ENCODE measurements at regions not wholly inside any gene's neighbourhood (a gene's known extent, or its start where the extent isn't known, plus 50 kb on each side); places are given as distances from the start of the nearest gene placed in this dataset.
A peak's percentile ranks its signal among the peaks of the same experiment; 100 is the strongest.

DNA sequence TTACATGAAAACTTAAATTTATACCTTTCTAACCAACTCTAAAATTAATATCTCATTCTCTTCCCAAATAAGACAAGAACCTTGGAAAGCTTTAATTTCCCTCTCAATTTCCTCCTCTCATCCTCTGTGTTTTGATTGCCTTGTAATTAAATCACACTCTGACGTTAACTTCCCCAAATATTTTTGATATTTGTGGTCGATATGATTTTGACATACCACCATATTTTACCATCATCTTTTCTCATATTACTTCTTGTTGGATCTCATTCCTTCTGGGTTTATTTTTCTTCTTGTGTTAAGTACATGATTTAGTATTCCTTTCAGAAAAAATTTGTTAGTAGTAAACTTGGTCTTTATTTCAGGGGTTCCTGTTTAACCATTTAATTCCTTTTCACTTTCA is 69.6 kb downstream of the RDH14 start:
- peaks cover 0 to 3% (median 0%) of the 10 kb centered on the region in 4 donors for H3K27me3 ChIP-seq
- DNase-seq: no peak
- 50 to 51% methylated on average over 2 of the region's 2 CpGs for WGBS, 2 donors
- H3K4me3 ChIP-seq: no peak overlapping the region
- no peaks in the 10 kb centered on the region for H3K9me3 ChIP-seq
- no peak overlapping the region for H3K27ac ChIP-seq
- H3K4me1 ChIP-seq: no peaks in the 10 kb centered on the region
- intact Hi-C loops (cut with DNase I): no loop called here
- TF ChIP-seq POLR2A (IDR thresholded peaks at IDR 0.05): no peak
- TF ChIP-seq, protein P1, sequence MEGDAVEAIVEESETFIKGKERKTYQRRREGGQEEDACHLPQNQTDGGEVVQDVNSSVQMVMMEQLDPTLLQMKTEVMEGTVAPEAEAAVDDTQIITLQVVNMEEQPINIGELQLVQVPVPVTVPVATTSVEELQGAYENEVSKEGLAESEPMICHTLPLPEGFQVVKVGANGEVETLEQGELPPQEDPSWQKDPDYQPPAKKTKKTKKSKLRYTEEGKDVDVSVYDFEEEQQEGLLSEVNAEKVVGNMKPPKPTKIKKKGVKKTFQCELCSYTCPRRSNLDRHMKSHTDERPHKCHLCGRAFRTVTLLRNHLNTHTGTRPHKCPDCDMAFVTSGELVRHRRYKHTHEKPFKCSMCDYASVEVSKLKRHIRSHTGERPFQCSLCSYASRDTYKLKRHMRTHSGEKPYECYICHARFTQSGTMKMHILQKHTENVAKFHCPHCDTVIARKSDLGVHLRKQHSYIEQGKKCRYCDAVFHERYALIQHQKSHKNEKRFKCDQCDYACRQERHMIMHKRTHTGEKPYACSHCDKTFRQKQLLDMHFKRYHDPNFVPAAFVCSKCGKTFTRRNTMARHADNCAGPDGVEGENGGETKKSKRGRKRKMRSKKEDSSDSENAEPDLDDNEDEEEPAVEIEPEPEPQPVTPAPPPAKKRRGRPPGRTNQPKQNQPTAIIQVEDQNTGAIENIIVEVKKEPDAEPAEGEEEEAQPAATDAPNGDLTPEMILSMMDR (IDR thresholded peaks at IDR 0.05): no peak
- no peaks in the 10 kb centered on the region for H3K36me3 ChIP-seq

DNA sequence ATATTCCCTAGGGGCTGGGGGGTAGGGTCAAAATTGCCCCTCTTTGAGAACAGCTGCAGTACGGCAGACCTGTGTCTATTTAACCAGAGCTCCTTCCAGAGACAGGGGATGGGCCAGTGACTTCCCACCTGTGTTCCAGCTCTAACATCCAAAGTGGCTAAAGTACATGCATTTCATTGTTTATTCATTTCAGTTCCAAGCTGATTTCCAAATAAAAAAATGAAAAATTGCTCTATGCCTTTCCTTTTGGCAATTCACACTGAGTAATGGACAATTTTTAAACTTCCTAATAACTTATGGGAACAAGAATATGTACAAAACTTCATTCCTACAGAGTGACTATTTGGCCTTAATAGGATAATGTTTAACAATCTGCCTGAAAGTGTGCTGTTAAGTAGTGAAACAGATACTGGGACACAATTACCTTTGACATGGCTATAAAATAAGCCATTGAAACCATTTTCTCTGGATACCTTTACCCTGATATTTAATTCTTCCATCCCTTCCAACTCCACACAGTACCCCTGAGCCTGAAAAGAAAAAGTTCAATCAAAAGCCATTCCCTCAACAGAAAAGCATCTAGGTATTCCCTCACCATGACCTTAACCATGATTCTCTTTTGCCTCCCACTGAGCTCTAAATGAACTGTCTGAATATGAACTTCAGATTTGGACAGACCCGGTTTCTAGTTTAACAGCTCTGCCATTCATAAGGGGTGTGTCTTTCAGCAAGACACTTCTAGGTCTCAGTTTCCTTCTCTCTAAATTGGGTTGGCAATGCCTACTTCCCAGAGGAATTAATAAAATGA is 73.1 kb downstream of the RDH14 start:
- 57 to 71% methylated on average over 2 of the region's 2 CpGs for WGBS, 2 donors
- H3K27me3 ChIP-seq: no peaks in the 10 kb centered on the region
- no peaks in the 10 kb centered on the region for H3K4me1 ChIP-seq
- no peaks in the 10 kb centered on the region for H3K9me3 ChIP-seq
- H3K4me3 ChIP-seq: no peak overlapping the region
- no peak for DNase-seq
- no peaks in the 10 kb centered on the region for H3K36me3 ChIP-seq
- H3K27ac ChIP-seq: no peak overlapping the region
- TF ChIP-seq, protein P1 (IDR thresholded peaks at IDR 0.05): no peak
- TF ChIP-seq POLR2A (IDR thresholded peaks at IDR 0.05): no peak
- intact Hi-C loops (cut with DNase I): no loop called here

DNA sequence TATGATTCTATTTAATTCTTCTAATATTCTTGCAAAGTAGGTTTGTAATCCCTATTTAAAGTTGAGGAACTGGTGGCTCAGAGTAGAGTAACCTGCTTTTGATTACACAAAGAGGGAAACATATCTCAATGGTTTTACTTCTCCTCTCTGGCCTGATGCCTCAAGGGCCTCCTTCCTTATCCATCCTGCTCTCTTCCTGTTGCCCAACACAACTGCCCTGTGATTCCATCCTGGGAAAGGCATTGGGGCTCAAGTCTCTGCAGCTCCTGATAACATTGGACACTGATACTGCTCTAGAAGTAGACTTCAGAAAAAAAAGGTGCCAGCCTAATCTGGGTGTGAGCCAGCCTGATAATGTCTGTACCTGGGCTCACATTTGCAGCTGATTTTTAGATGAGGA is 75.8 kb downstream of the RDH14 start:
- DNase-seq: no peak
- intact Hi-C loops (cut with DNase I): no loop called here
- TF ChIP-seq, protein P1 (IDR thresholded peaks at IDR 0.05): no peak
- no peak for TF ChIP-seq POLR2A (IDR thresholded peaks at IDR 0.05)
- Histone ChIP-seq H3K36me3 (no peaks in the 10 kb centered on the region), H3K9me3 (no peaks in the 10 kb centered on the region), H3K4me1 (no peaks in the 10 kb centered on the region), H3K4me3 (no peak overlapping the region), H3K27me3 (no peaks in the 10 kb centered on the region), H3K27ac (no peak overlapping the region)

DNA sequence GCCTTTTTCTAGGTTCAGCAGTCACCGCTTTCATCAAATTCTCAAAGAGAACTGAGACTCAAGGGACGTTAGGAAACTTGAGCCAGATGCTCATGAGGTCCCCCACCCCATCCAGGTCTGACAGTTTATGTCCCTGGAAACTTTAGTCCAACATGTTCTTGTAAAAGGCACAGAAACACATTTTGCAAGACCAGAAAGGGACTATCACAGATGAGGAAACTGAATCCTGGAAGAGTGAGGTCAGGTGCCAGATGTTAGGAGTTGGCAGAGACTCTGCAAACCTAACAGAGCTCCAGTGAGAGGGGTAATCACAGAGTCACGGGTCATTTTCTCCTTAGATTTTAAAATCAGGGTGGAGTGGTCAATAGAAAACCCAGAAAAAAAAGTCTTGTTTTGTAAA is 76.6 kb downstream of the RDH14 start:
- WGBS, 2 donors: 61 to 74% methylated on average over 3 of the region's 3 CpGs
- Histone ChIP-seq H3K9me3 (no peaks in the 10 kb centered on the region), H3K27me3 (no peaks in the 10 kb centered on the region), H3K27ac (peak overlapping the region in 1 of 4 donors; percentile 25), H3K4me1 (no peaks in the 10 kb centered on the region), H3K4me3 (no peak overlapping the region), H3K36me3 (no peaks in the 10 kb centered on the region)
- intact Hi-C loops (cut with DNase I): no loop called here
- TF ChIP-seq POLR2A (IDR thresholded peaks at IDR 0.05): no peak
- TF ChIP-seq, protein P1 (IDR thresholded peaks at IDR 0.05): no peak
- no peak for DNase-seq

DNA sequence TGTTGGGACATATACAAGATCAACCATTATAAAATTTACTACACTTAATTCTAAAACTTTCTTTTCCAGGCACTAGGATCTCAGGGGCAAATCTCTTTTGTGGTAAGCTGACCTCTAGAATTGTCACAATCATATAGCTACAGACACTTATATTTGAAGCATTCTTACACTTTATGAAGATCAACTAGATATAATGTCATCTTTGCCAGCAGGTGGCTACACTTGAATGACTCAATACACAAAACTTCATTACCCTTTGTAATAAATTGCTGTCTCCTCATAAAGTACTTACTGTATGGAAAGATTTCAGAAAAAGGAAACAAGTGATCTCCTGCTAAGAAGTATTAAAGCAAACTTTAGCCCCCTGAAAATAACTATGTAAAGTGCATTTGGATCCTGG is 77.8 kb downstream of the RDH14 start:
- intact Hi-C loops (cut with DNase I): no loop called here
- H3K27ac ChIP-seq: no peak overlapping the region
- TF ChIP-seq POLR2A (IDR thresholded peaks at IDR 0.05): no peak
- TF ChIP-seq, protein P1 (IDR thresholded peaks at IDR 0.05): peak in 1 of 6 experiments; percentile 5
- H3K36me3 ChIP-seq: no peaks in the 10 kb centered on the region
- H3K4me1 ChIP-seq: no peaks in the 10 kb centered on the region
- no peaks in the 10 kb centered on the region for H3K27me3 ChIP-seq
- H3K4me3 ChIP-seq: no peak overlapping the region
- DNase-seq: no peak
- H3K9me3 ChIP-seq: no peaks in the 10 kb centered on the region

All from esophagus squamous epithelium (tissue), 5 donors.